HG03565 (cell line): ENCODE measurements at regions not wholly inside any gene's neighbourhood (a gene's known extent, or its start where the extent isn't known, plus 50 kb on each side); places are given as distances from the start of the nearest gene placed in this dataset.

Experiments
- ATAC-seq: cut with Tn5 transposase; IDR thresholded peaks from one replicate; pipeline ENCODE4 v1.9.1; 2021; ENCODE audit warnings: mild to moderate bottlenecking, moderate library complexity; ENCODE audit not compliant: unreplicated experiment

DNA sequence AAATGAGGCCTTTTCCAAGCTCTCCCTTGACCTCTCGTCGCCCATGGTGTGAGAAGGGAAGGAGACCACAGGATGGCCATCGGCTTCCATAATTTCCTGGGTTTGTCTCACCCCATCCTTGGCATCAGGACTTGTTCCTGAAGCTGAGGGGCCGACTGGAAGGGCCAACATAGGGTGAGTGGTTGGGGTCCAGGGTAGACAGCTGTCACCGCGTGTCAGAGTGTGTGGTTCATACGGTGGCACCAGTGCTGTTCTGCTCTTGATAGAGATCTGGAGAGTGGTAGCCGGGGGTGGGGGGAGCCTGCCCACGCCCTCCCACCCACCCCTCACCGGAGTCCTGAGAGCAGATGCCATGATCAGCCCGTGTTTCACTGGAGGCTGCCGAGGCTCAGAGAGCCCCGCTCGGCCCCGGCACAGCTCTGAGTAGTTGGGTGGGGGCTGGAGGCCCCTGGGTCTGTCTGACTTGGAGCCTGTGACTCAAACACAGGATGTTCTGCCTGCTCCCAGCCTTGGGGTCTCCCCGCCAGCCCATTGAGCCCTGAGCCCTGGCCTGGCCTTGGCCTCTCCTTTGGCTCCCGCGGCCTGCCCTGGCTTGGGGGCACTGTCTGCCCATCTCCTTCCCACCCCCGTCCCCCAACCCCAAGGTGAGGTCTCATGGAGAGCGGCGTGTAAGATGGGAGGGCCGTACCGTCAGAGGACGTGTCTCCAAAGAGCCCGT is 53.1 kb upstream of the IER5L start:
- ATAC-seq: no peak

DNA sequence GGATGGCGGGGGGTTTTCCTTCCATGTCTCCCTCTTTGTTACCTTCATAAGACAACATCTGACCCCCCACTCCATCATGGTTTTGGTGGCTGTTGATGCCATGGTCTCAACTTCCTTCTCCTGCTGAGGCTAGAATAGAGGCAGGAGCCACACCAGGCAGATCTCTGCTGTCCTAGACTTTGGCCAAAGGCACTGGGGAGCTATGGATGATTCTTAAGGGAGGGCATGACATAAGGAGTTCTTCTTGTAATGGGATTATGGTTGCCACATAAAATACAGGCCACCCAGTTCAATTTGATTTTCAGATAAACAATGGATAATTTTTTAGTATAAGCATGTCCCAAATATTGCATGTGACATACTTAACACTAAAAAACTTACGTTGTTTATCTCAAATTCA is 52.2 kb upstream of the IER5L start:
- no peak for ATAC-seq
